Astrocyte (in vitro differentiated cells and primary cell): ENCODE measurements at regions not wholly inside any gene's neighbourhood (a gene's known extent, or its start where the extent isn't known, plus 50 kb on each side); places are given as distances from the start of the nearest gene placed in this dataset.

ENCODE experiments used
- CTCF ChIP-seq: IDR thresholded peaks from 2 replicates; pipeline ENCODE4 v1.5.1; 2011; ENCODE audit warnings: low read depth, mild to moderate bottlenecking, inconsistent platforms, low read length, moderate library complexity; ENCODE audit not compliant: insufficient read depth
- EZH2 ChIP-seq: IDR thresholded peaks from 2 replicates; pipeline ENCODE4 v1.6.1; 2012; ENCODE audit warnings: mild to moderate bottlenecking, low read length, inconsistent platforms; ENCODE audit not compliant: insufficient read depth

- TF ChIP-seq CTCF (no peak), EZH2 (no peak)
Measured at GRCh38 chr4:20589436-20589835, 110.8 kb upstream of the PACRGL start.
